Spinal cord (tissue), 9 donors: ENCODE measurements at regions not wholly inside any gene's neighbourhood (a gene's known extent, or its start where the extent isn't known, plus 50 kb on each side); places are given as distances from the start of the nearest gene placed in this dataset.

Source experiments
- DNase-seq, 6 donors: peaks; one replicate each; pipeline versions ENCODE4 v3.0.0 to v3.0.0-alpha.2; 2013 to 2015; ENCODE audit warnings: low spot score in 6 of 6, low read depth in 4 of 6
- H3K27ac ChIP-seq: one replicate; pipeline ENCODE4 v1.5.1; 2013; ENCODE audit warnings: low read depth, low read length, control low read depth
- H3K27me3 ChIP-seq: one replicate; pipeline ENCODE4 v1.6.1; 2013; ENCODE audit warnings: low read length; ENCODE audit not compliant: control insufficient read depth, insufficient read depth
- H3K36me3 ChIP-seq: one replicate; pipeline ENCODE4 v1.6.1; 2013; ENCODE audit warnings: low read length; ENCODE audit not compliant: control insufficient read depth, insufficient read depth
- H3K4me1 ChIP-seq: one replicate; pipeline ENCODE4 v1.6.1; 2013; ENCODE audit warnings: low read length; ENCODE audit not compliant: control insufficient read depth, insufficient read depth
- H3K4me3 ChIP-seq: one replicate; pipeline ENCODE4 v1.5.1; 2013; ENCODE audit warnings: low read depth, low read length, control low read depth
- H3K9me3 ChIP-seq: one replicate; pipeline ENCODE4 v1.6.1; 2013; ENCODE audit warnings: low read length; ENCODE audit not compliant: control insufficient read depth, insufficient read depth
- WGBS: methylation state at CpG from one replicate; pipeline ENCODE4 v1.1.5; 2013; ENCODE audit warnings: missing lambda C conversion rate; ENCODE audit not compliant: insufficient coverage; 5-methylcytosine and 5-hydroxymethylcytosine counted together
- donor health status: healthy.

DNA sequence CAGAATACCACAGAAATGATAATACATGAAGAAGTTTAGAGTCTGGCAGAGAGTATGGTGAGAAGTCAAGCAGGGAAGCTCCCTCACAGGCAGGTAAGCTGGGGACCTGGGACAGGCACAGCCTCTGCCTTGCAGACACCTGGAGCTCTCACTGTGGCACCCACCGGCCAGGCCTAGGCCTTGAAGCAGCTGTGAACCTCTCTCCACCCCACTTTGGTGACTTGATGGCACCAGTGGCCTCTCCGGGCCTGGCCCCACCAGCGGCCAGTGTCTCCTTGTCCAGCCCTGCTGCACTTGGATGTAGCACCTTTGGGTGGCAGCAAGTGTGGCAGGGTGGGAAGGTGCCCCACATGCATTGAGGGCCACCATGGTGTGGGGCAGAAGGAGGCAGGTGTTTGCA lies 330.5 kb downstream of the NPR3 start:
- Histone ChIP-seq H3K27me3 (no peaks in the 10 kb centered on the region), H3K4me1 (no peaks in the 10 kb centered on the region), H3K27ac (no peak overlapping the region), H3K4me3 (no peak overlapping the region), H3K9me3 (peaks cover 5% of the 10 kb centered on the region), H3K36me3 (no peaks in the 10 kb centered on the region)
- DNase-seq = no peak
- 97% methylated on average over 3 of the region's 3 CpGs for WGBS

DNA sequence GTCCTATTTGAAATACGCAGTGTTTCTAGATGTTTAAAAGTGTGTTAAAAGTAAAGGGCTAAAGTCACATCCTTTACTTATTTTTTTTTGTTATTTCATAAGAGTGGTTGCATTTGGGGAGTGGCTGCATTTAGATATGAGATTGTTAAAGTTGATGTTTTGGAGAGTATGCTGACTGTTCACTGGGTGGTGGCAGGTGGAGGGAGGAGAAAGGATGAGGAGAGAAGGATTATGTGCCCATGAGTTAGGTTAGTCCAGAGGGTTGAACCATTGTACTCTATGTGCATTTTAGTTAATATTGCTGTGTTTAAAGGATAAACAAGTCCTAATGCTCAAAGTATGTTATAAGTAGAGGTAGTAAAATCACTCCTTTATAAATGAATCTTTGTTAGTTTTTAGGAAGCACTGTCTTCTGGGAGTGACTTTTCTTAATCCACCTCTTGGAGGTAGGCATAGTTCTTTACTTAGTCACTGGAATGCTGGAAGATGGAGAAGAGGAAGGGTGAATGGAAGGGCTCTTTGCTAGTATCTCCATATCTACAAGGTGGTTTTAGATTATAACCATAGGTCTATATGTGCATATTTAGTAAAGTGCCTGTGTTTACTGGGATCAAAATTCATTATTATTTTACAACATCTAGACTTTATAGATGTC lies 332.3 kb downstream of the NPR3 start:
- no peak for DNase-seq
- H3K4me1 ChIP-seq = no peaks in the 10 kb centered on the region
- no peaks in the 10 kb centered on the region for H3K27me3 ChIP-seq
- peaks cover 5% of the 10 kb centered on the region for H3K9me3 ChIP-seq
- no CpG with 5 or more reads among the region's 1 CpG for WGBS
- no peak overlapping the region for H3K4me3 ChIP-seq
- no peak overlapping the region for H3K27ac ChIP-seq
- no peaks in the 10 kb centered on the region for H3K36me3 ChIP-seq

DNA sequence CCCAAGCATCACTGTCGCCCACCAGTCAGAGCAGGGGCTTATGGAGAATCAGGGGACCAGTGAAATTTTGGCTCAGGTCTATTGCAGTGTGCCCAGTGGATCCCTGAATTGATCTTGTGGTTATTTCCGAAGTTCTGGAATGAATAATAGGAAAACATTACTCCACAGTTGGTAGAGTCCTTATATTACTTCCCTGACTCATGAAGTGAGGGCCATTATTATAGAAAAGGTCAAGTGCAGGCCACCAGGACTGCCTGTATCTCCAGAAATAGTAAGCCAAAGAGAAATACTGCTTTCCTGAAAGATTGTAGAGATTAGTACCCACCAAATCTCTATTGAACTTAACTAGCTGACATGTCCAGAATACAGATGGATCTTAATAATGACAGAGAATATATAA lies 335.0 kb downstream of the NPR3 start:
- H3K4me3 ChIP-seq = no peak overlapping the region
- no peak for DNase-seq
- H3K27me3 ChIP-seq = no peaks in the 10 kb centered on the region
- no CpG with 5 or more reads among the region's 2 CpGs for WGBS
- no peaks in the 10 kb centered on the region for H3K9me3 ChIP-seq
- H3K27ac ChIP-seq = no peak overlapping the region
- no peaks in the 10 kb centered on the region for H3K36me3 ChIP-seq
- no peaks in the 10 kb centered on the region for H3K4me1 ChIP-seq

DNA sequence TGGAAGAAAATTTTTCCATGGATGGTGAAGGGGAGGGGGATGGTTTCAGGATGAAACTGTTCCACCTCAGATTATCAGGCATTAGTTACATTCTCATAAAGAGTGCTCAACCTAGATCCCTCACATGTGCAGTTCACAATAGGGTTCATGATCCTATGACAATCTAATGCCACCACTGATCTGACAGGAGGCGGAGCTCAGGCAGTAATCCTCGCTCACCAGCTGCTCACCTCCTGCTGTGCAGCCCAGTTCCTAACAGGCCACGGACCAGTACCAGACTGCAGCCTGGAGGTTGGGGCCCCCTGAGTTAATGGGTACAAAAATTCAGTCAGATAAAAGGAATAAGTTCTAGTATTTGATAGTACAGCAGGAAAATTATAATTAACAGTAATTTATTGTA lies 337.2 kb downstream of the NPR3 start:
- WGBS = 88% methylated on average over 1 of the region's 3 CpGs
- no peak overlapping the region for H3K27ac ChIP-seq
- H3K4me3 ChIP-seq = no peak overlapping the region
- no peak for DNase-seq
- H3K4me1 ChIP-seq = no peaks in the 10 kb centered on the region
- H3K27me3 ChIP-seq = no peaks in the 10 kb centered on the region
- H3K9me3 ChIP-seq = no peaks in the 10 kb centered on the region
- no peaks in the 10 kb centered on the region for H3K36me3 ChIP-seq

DNA sequence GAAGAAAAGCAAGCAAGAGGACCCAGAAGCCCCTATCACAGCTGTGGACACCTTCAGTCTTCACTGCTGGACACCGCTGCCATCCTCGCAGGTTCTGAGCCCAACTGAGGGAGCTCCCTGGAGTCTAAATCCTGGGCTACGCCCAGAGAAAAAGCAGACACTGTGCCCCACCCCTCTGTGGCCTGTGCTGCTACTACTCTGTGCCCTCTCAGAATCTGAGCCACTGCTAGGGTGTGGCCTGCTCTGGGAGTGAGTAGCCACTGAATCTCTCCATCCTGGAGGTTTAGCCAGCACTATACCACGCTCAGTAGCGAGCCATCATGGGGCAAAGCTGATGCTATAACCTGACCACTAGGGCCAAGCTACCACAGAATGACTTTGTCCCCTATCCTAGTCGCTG lies 338.2 kb downstream of the NPR3 start:
- H3K4me3 ChIP-seq = no peak overlapping the region
- H3K27me3 ChIP-seq = no peaks in the 10 kb centered on the region
- peaks cover 2% of the 10 kb centered on the region for H3K9me3 ChIP-seq
- H3K36me3 ChIP-seq = no peaks in the 10 kb centered on the region
- no peaks in the 10 kb centered on the region for H3K4me1 ChIP-seq
- no peak for DNase-seq
- no peak overlapping the region for H3K27ac ChIP-seq
- WGBS = 97% methylated on average over 6 of the region's 6 CpGs

DNA sequence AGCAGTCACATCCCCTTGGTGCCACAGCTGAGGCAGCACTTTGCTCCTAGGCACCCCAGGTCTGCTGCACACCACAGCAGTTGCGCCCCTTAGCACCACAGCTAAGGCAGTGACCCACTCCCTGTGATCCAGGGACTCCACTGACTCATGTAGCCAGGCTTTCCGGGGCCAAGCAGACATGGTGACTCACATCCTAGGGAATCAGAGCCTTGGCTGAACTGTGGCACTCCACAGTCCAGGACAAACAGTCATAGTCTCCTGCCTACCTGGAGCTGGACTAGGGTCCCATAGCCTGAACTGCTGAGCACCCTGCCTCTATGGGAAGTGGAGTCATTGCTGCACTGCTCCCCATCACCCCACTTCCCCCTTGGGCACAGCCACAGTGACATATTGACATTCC lies 338.7 kb downstream of the NPR3 start:
- Histone ChIP-seq H3K27me3 (no peaks in the 10 kb centered on the region), H3K4me1 (no peaks in the 10 kb centered on the region), H3K27ac (no peak overlapping the region), H3K36me3 (no peaks in the 10 kb centered on the region), H3K4me3 (no peak overlapping the region), H3K9me3 (peaks cover 5% of the 10 kb centered on the region)
- DNase-seq = no peak
- 82% methylated on average over 2 of the region's 2 CpGs for whole genome bisulfite sequencing

DNA sequence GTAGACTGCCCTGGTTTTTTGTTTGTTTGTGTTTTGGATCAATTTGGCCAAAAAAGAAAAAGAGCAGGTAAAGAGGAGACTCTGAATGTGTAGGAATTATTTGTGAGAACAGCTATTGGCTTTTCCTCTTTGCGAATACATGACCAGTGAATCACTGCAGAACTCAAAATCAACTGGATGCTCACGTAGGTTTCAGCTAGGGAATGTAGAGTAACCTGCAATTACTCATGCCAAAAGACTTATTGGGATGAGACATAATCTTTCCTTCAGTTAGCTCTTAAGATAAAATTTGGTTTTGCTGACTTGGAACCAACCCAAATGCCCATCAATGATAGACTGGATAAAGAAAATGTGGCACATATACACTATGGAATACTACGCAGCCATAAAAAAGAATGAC lies 348.0 kb downstream of the NPR3 start:
- WGBS = no CpG with 5 or more reads among the region's 3 CpGs
- H3K4me3 ChIP-seq = no peak overlapping the region
- H3K27me3 ChIP-seq = no peaks in the 10 kb centered on the region

DNA sequence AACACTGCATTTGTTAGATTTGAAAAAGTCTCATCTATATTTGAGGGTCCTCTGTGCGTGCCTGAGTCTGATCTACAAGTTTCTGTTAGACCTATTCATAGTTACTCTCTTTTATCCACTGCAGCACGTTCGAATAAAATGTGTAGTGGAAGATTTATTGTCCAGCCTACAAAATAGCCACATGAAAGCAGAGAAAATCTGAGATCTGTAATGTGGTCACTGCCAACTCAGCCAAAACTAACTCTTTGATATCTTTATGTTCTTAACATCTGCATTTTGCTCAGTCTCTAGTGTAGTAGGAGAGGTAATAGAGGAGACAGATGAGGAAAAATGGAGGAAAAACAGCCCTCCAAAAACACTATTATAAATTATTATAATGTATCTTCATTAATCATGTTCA lies 354.0 kb downstream of the NPR3 start:
- no CpG with 5 or more reads among the region's 3 CpGs for WGBS
- Histone ChIP-seq H3K4me3 (no peak overlapping the region), H3K9me3 (no peaks in the 10 kb centered on the region), H3K4me1 (no peaks in the 10 kb centered on the region), H3K27ac (no peak overlapping the region), H3K27me3 (no peaks in the 10 kb centered on the region), H3K36me3 (no peaks in the 10 kb centered on the region)
- DNase-seq = no peak

More for the DNA sequence above, 348.0 kb downstream of the NPR3 start:
- DNase-seq = no peak
- H3K4me1 ChIP-seq = no peaks in the 10 kb centered on the region
- H3K36me3 ChIP-seq = no peaks in the 10 kb centered on the region
- peaks cover 6% of the 10 kb centered on the region for H3K9me3 ChIP-seq
- H3K27ac ChIP-seq = no peak overlapping the region

DNA sequence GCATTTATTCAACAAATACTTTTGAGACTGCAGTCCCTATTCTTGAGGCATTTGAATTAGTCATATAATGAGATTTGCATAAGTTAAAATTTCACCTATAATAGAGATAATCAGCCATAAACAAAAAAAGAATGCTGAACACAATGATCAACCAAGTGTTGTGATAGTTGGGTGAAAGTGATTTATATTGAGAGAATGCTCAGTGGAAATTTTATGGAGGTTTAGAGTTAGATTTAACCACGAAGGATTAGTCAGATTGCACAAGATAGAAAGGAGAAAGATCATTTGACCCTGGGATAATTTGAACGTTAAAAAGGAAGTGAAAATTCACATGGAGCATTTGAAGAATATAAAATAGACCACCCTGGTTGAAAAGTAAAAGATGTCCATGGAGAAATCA lies 356.2 kb downstream of the NPR3 start:
- Histone ChIP-seq H3K27ac (no peak overlapping the region), H3K4me3 (no peak overlapping the region), H3K4me1 (no peaks in the 10 kb centered on the region), H3K27me3 (no peaks in the 10 kb centered on the region), H3K36me3 (no peaks in the 10 kb centered on the region), H3K9me3 (no peaks in the 10 kb centered on the region)
- DNase-seq = no peak
- 36% methylated on average over 2 of the region's 2 CpGs for WGBS

DNA sequence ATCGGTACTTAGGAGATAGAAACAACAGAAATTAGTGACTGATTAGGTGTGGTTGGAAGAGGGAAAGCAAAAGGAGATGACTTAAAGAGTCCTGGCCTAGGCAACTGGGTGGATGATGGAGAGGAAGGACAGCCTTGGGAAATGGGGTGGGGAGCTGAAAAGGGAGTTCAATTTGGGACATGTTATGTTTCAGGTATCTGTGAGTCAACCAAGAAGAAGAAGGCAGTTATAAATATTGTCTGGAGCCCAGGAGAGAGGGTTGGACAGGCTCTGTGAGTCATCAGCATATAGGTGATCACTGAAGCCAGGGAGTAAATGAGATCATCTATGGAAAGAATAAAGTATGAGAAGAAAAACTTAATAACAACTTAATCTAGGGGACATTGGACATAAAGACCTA lies 357.7 kb downstream of the NPR3 start:
- Histone ChIP-seq H3K27ac (no peak overlapping the region), H3K4me1 (no peaks in the 10 kb centered on the region), H3K27me3 (no peaks in the 10 kb centered on the region), H3K36me3 (no peaks in the 10 kb centered on the region), H3K9me3 (no peaks in the 10 kb centered on the region), H3K4me3 (no peak overlapping the region)
- no peak for DNase-seq
- 94% methylated on average over 1 of the region's 1 CpG for WGBS
